Activated CD8-positive, alpha-beta memory T cell treated with anti-CD3 and anti-CD28 coated beads for 1 hour (primary cell): ENCODE measurements at regions not wholly inside any gene's neighbourhood (a gene's known extent, or its start where the extent isn't known, plus 50 kb on each side); places are given as distances from the start of the nearest gene placed in this dataset.

ENCODE experiments used
- DNase-seq, 2 donors: peaks; one replicate each; pipeline ENCODE4 v3.0.0-alpha.2; 2020; ENCODE audit warnings: low read depth in 1 of 2; ENCODE audit errors: extremely low read depth in 1 of 2

- no peak for DNase-seq
These were observed 160.7 kb upstream of the RTL1 start for GRCh38 chr14:101064121-101064661.

- no peak for DNase-seq
These were observed 161.2 kb upstream of the RTL1 start for GRCh38 chr14:101064718-101065117.

GRCh38 chr14:101065246-101065645 is 161.7 kb upstream of the RTL1 start:
- DNase-seq: no peak

GRCh38 chr14:101065696-101066694 is 162.5 kb upstream of the RTL1 start:
- no peak for DNase-seq

- no peak for DNase-seq
These were observed 163.4 kb upstream of the RTL1 start for GRCh38 chr14:101066826-101067510.

- DNase-seq: no peak
These were observed 165.0 kb upstream of the RTL1 start for GRCh38 chr14:101068313-101069227.

GRCh38 chr14:101069228-101069549 is 165.7 kb upstream of the RTL1 start:
- no peak for DNase-seq

- no peak for DNase-seq
These were observed 166.3 kb upstream of the RTL1 start for GRCh38 chr14:101069666-101070362.

GRCh38 chr14:101070540-101071492 is 167.3 kb upstream of the RTL1 start:
- no peak for DNase-seq

GRCh38 chr14:101071493-101071906 is 168.0 kb upstream of the RTL1 start:
- no peak for DNase-seq

GRCh38 chr14:101072070-101072469 is 168.5 kb upstream of the RTL1 start:
- no peak for DNase-seq

GRCh38 chr14:101072531-101072930 is 169.0 kb upstream of the RTL1 start:
- DNase-seq: no peak

- DNase-seq: no peak
These were observed 169.5 kb upstream of the RTL1 start for GRCh38 chr14:101072945-101073597.

- no peak for DNase-seq
These were observed 170.1 kb upstream of the RTL1 start for GRCh38 chr14:101073598-101073965.

GRCh38 chr14:101074196-101075024 is 170.9 kb upstream of the RTL1 start:
- no peak for DNase-seq

- no peak for DNase-seq
These were observed 171.7 kb upstream of the RTL1 start for GRCh38 chr14:101075025-101075800.
